ENCODE measurements at regions not wholly inside any gene's neighbourhood (a gene's known extent, or its start where the extent isn't known, plus 50 kb on each side); places are given as distances from the start of the nearest gene placed in this dataset.

GRCh38 chr15:88348579-88349230 lies 92.2 kb upstream of the NTRK3 start:
- TF ChIP-seq ZNF462 (CRISPR knock-in tag; IDR thresholded peaks at IDR 0.05), result no peak
- TF ChIP-seq EZH2 (IDR thresholded peaks at IDR 0.05; ENCODE audit: low read depth, unreplicated experiment), result no peak
- TF ChIP-seq POLR2AphosphoS5 (IDR thresholded peaks at IDR 0.05; ENCODE audit: low read depth), result no peak
- TF ChIP-seq NANOG (IDR thresholded peaks at IDR 0.05; ENCODE audit: borderline replicate concordance), result no peak
- TF ChIP-seq CREB1 (CRISPR knock-in tag; IDR thresholded peaks at IDR 0.05; ENCODE audit: low read depth), result no peak
- TF ChIP-seq EZH2phosphoT487 (IDR thresholded peaks at IDR 0.05; ENCODE audit: unreplicated experiment), result no peak
- TF ChIP-seq ETS1 (IDR thresholded peaks at IDR 0.05), result no peak
- no peak for TF ChIP-seq ZNF331 (CRISPR knock-in tag; IDR thresholded peaks at IDR 0.05; ENCODE audit: low read depth)
- TF ChIP-seq REST (IDR thresholded peaks at IDR 0.05; ENCODE audit: unreplicated experiment), result no peak
- TF ChIP-seq STAT1 (IDR thresholded peaks at IDR 0.05; ENCODE audit: unreplicated experiment), result no peak
- no peak for TF ChIP-seq JUNB (IDR thresholded peaks at IDR 0.05; ENCODE audit: unreplicated experiment)
- TF ChIP-seq CTCF (conservative IDR thresholded peaks at IDR 0.05; ENCODE audit: low read depth in 2 of 2), result no peak
- no peak for TF ChIP-seq ZNF114 (CRISPR knock-in tag; IDR thresholded peaks at IDR 0.05)
- DNase-seq (ENCODE audit: low spot score) (no peak), ATAC-seq (no peak)
- H2AFZ ChIP-seq, result no peak overlapping the region
- no peaks in the 10 kb centered on the region for H3K36me3 ChIP-seq (ENCODE audit: insufficient read depth)
- Mint-ChIP-seq H3K9me3 (peaks cover 14% of the 10 kb centered on the region), H3K4me3 (no peak overlapping the region), H3K36me3 (ENCODE audit: low read depth) (no peaks in the 10 kb centered on the region; the same call in 2 of the 3 replicates), H3K27ac (no peak overlapping the region), H3K27me3 (ENCODE audit: insufficient read depth, low read depth, poor library complexity) (peaks cover 4% of the 10 kb centered on the region), H3K4me1 (no peaks in the 10 kb centered on the region)
- H3K4me1 ChIP-seq (ENCODE audit: insufficient read depth), result no peaks in the 10 kb centered on the region
- no peaks in the 10 kb centered on the region for H3F3A ChIP-seq (replicated peaks; ENCODE audit: low read depth)
- H3K4me3 ChIP-seq, result no peak overlapping the region
- H3K27me3 ChIP-seq (ENCODE audit: insufficient read depth), result no peaks in the 10 kb centered on the region
- no peaks in the 10 kb centered on the region for H4K20me1 ChIP-seq (replicated peaks; ENCODE audit: insufficient read depth)
- no peak overlapping the region for H3K27ac ChIP-seq (ENCODE audit: low read depth)
- H3K9me2 ChIP-seq (ENCODE audit: insufficient read depth), result peaks cover 8% of the 10 kb centered on the region
- H3K4me2 ChIP-seq, result no peak overlapping the region
- no peaks in the 10 kb centered on the region for H3K79me2 ChIP-seq (replicated peaks; ENCODE audit: insufficient read depth)
